Iris pigment epithelial cell (primary cell): ENCODE measurements at regions not wholly inside any gene's neighbourhood (a gene's known extent, or its start where the extent isn't known, plus 50 kb on each side); places are given as distances from the start of the nearest gene placed in this dataset.

Source experiments
- DNase-seq: peaks from one replicate; pipeline ENCODE4 v3.0.0-alpha.2; 2011; ENCODE audit warnings: low read depth

DNA sequence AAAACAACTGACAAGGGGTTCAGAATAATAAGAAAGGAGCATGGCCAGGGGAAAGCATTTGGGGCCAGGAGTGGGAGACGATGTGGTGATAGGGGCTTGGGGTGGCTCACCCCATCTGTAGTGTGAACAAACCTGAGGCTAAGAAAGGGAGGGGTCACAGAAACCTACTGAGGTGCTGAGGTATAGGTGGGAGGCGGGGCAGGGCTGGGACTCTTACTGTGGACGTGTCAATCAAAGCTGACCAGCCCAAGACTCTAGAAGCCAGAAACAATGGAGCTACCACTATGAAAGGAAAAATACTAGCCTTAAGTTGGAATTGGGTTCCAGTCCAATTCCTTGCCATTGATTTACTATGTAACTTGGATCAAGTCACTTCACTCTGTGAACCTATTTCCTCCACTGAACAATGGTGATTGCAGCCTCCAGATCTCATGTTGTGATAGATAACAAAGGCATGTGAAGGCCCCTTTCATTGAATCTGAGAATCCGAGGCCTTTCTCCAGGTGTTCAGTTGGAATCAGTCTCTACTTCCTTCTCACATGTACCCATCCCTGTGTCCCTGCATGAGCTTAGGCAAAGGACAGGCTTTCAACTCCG, 260.9 kb upstream of the HES1 start:
- no peak for DNase-seq

DNA sequence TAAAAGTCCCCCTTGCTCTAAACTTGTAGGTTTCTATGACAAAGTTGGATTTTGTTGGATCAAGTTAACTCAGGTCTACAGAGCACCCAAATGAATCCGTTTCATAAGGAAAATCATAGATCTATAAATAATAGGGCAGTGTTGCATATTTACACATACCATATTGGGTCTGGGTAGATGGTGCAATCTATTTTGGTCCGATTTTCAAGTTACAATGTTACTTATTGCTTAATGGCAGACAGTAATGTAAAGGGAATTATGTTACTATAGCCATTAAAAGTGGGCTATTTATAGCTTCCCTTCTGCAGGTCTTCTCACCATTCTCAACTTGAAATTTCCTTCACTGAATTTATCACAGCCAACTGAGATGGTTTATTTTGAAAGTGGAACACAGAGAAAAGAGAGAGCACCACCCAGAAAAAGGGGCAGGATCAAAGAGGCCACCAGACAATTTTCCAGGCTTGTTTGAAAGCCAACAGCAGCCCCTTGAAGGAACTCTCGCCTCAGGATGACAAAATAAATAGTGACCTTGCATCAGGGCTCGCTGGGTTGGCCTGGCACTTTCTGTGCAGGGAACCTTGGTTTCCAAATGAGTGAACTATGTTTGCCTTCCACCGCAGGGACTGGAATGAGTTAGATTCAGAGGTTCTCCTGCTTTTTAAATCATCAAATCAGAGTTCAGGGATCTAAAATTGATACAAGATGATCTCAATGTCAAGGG, 260.2 kb upstream of the HES1 start:
- DNase-seq: no peak

DNA sequence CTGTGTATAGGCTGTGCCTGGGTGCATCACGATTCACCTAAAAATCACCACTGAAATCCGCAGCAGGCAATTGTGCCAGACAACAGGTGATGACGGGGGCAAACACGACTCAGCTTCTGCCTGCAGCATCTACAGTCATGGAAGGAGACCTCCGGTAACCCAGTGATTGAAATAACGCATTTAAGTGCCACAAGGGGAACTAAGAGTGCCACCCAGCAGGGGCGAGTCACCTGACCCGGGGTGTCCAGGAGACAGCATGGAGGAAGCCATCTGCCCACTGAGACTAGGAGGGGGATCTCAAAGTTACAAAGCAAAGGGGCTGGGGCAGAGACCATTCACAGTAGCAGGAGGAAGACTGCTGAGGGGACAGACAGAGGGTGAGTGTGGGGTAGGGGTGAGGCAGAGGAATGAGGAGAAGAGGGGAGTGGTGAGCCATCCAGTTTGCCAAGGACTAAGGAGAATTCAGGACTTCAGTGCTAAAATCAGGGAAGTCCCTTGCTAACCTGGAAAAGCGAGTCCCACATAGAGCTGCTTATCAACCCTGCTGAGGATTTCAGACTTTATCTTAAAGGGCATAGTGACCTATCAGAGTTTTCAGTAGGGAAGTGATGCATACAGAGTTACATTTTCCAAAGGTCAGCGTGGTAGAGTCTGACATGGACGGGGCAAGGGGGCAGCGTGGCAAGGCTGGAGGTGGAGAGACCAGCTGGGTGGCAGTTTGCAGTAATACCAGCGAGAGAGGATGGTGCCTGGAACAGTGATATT, 256.7 kb upstream of the HES1 start:
- DNase-seq: no peak

DNA sequence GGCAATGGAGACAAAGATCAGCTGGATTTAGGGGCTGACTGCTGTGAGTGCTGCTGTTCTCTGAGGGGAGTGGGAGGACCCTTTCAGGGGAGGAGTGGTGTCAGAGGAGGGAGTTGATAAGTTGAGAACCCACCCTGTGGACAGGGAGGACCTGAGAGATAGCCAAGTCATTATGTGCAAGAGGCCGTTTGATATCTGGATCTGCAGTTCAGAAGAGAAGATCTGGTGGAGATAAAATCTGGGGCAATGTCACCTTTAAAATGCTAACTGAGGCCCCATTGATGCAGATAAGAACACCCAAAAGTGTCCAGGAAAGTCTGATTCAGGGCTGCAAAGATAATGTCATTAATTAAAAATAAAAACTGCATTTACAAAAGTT, 256.1 kb upstream of the HES1 start:
- DNase-seq: no peak

DNA sequence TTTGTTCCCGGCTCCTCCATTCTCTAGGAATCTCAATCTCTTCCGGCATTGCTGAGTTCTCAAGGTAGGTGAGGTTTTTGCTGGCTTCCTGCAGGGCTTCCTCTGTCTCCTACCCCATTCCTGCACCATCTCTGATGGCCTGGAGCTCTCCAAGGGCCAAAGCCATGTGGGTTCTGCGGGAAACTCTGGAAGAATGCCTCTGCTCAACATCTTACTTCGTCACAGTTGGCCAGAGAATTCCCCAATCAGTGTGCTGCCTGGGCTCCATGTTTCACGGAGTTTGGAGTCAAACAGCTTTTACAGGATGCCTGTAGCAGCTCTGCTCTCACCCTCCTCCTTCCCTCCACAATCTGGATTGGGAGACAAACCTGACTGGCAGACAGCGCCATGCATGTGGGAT, 253.9 kb upstream of the HES1 start:
- no peak for DNase-seq

DNA sequence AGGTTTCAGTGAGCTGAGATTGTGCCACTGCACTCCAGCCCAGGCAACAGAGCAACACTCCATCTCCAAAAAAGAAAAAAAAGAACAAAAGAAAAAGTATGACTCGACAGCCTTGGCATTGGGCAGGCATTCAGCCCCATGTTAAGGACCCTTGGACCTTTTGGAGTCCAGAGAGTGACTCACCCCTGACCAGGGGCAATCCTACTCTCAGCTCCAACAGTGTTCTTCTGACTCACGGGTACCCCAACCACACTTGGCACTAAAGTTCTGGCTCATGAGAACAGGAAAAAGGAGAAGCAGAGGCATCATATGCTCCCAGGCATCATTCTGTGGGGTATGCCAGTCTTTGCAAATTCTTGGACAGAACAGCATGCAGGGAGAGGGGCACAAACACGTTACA, 252.4 kb upstream of the HES1 start:
- no peak for DNase-seq

DNA sequence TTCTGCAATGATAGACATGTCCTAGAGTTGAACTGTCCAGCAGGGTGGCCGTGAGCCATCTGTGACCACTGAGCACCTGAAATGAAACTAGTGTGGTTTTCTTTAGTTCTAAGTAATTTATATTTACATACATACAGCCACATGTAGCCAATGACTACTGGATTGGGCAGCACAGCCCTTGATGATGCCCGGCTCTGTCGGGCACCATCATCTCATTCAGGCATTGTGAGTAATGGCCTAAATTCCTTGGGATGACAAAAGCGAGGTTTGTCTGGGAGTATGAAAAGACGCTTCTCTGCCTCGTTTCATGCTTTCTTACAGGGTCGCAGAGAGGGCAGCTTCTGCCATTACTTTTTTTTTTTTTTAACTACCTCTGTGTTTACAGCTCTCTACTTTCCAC, 251.9 kb upstream of the HES1 start:
- DNase-seq: no peak

DNA sequence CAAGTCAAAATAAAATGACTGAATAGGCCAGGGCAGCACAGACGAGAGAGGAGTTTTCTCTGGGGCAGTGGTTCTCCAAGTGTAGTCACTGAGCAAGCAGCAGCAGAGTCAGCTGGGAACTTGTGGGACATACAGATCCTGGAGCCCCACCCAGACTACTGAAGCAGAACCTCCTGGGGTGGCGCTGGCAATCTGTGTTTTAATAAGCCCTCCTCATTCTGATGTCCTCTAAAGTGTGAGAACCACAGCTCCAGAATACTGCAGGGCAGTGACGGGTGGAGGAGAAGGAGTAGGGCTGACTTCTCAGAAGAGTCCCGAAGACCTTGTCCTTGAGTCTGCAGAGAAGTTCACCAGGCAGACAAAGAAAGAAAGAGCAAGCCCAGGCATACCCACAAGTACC, 251.3 kb upstream of the HES1 start:
- DNase-seq: no peak

DNA sequence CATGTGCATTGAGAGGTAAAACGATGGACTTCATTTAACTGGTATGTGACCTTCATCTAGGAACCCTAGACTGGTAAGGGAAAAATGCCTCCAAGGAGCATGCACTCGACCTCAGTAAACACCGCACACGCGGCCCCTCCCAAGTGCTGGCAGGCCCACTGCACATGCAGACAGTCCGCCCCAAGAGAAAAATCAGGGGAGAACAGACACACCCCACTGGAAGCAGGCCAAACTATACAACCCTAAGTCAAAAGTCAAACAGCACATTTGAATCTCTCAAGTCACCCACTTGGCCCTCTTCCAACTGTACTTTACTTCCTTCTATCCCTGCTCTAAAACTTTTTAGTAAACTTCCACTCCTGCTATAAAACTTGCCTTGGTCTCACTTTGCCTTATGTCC, 250.1 kb upstream of the HES1 start:
- no peak for DNase-seq

DNA sequence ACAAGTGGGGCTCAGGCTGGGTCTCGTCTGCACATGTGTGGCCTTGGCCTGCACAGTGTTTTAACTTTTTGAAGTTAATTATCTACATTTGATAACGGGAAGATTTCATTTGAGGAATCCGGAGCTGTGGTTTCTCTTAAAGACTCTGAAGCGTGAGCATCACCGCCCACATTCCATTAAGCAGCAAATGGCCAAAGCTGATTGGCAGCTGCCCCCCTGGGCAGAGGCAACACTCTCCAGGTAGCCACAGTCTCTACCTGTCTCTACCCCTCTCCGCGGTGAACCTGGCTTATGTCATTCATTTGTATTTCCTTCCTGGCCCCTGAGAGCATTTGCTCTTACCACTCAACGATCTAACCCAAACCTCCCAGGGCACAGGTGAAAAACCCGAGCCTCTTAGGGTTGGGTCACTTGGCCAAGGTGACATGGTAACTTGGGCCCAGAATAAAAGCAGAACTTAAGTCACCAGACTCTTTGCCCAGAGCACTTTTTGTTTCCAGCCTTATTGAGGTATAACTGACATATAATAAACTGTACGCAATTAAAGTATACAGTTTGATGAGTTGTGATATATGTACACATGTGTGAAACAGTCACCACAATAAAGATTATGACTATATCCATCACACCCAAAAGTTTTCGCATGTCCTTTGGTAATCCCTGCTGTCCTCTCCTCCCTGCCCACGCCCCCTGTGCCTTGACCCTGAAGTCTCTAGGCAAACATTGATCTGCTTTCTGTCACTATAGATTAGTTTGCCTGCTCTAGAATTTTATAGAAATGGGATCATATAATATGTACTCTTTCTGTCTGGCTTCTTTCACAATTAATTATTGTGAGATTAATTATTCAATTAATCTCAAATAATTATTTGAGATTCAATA, 245.7 kb upstream of the HES1 start:
- DNase-seq: no peak

DNA sequence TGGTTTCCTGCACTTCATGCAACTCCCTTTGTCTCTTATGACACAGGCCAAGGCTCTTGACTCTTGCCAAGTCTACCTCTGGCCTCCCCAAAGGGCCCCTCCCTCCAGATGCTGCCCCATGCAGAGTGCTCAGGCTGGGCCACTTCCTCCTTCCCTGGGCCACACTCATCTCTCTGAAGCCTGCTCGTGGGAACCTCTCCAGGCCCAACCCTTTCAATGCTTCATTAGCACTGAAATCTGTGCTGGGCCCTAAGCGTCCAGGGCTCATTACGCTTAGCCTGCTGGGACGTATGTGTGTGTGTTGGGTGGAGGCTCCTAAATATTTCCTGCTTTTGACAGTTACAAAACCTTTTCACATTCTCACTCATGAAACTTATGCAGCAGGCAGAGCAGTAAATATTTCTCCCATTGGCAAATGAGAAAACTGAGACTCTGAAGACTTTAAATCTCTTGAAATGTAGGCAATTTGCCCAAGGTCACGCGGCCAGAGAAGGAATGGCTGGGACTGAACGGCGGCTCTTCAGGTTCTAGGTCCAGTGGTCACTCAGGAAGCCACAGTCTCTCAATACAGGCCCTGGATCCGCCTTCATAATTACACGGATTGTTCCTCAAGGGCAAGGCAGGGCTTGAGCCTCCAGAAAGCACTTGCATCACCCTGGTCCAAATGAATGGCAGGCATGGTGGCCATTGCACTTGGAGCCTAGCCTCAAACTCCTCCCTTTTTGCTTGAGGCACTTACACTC, 241.7 kb upstream of the HES1 start:
- no peak for DNase-seq

DNA sequence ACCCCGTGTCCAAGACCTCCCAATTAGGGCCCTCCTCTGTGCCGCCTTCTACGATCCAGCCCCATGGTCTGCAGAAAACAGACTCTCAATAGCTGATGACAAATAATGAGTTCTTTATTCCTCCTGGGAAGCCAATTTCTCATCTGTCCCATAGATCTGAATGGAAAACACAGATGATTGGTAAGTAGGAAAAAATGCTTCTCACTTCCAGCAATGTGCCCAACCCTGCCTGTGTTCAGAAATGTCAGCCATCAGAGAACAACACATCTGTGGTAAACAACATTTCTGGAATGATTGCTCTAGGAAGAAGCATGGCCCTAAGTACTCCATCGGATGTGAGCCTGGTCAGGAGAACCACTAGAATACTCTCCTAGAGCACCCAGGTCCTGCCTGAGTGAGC, 240.5 kb upstream of the HES1 start:
- no peak for DNase-seq

DNA sequence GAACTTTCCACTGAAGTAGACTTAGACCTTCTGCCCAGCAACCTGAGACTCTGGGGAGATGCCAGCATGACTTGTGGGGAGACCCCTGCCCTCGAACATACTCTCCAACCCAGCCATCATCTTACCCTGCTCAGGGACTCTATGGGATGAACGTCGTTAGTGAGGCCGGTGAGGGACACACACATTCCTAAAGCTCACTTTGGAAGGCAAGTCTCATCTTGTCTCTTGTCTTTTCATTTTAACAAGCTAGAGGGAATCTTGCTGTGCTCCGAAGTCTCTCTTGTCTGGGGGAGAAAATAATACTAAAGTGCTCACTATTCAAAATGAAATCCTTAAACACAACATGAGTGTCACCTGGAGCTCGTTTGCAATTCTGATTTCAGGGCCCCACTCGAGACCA, 239.5 kb upstream of the HES1 start:
- no peak for DNase-seq

DNA sequence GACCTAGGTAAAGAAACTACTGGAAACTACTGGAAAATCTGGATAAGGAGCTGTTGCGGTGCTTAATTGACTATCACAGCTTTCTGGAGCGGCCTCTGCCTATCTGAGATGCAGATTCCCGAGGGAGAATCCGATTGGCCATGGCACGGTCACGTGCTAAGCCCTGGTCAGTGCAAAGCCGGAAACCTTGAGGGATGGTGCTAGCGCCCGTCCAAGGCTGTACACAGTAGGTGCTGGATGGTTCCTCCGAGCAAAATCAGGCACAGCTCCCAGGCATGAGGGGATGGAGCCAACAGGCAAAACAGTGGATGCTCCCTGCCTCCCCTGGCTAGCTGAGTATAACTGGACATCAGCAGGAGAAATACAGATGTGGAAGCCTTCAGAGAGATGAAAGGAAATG, 238.7 kb upstream of the HES1 start:
- no peak for DNase-seq

DNA sequence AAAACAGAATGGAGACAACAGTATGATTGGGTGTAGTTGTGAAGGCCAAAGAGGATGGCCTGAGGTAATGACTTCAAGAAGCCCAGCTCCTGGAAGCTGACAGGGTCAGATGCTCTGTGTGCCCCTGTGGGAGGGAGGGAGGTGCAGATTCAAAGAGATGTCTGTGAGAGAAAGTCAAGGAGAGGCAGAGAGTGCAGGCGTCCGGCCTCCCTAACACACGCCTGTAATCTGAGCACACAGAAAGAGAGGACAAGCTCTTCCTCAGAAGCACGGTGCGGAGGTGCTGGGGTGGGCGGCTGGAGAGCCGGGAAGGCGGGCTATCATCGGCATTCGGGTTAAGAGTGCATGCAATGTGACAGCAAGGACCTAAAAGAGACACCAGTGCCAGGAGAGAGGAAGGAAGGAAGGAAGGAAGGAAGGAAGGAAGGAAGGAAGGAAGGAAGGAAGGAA, 238.2 kb upstream of the HES1 start:
- no peak for DNase-seq

DNA sequence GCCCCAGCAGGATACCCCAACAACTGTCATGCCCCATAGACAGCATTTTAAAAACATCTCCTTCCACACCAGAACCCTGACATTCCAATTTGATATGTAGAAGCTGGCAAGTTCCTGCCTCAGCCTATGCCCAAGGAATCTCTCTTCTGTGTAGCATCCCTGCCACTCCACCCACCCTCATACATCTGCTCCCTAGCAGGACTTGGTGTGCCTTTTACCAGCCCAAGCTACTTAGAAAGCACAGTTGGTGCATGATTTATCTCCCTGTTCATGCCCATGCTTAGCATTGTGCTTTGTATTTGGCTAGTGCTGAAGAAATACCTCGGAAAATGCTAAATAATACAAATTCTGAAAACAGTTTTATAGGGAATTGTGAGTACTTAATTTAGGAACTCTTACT, 236.9 kb upstream of the HES1 start:
- DNase-seq: no peak

DNA sequence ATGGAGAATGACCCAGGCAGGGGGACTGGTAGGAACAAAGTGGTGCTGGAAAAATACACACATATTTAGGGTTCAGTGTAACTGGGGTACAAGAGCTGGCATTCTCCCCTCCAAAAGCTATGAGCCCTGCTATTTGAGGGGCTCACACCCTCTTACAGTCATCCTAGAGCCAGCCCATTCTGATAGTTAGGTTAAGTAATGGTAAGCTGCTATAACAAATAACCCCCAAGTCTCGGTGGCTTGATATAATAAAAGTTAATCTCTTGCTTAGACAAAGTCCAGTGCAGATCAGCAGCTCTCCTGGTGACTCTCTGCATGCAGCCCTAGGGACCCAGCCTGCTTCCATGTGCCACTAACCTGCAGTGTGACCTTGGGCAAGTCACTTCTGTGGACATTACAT, 234.9 kb upstream of the HES1 start:
- DNase-seq: no peak

DNA sequence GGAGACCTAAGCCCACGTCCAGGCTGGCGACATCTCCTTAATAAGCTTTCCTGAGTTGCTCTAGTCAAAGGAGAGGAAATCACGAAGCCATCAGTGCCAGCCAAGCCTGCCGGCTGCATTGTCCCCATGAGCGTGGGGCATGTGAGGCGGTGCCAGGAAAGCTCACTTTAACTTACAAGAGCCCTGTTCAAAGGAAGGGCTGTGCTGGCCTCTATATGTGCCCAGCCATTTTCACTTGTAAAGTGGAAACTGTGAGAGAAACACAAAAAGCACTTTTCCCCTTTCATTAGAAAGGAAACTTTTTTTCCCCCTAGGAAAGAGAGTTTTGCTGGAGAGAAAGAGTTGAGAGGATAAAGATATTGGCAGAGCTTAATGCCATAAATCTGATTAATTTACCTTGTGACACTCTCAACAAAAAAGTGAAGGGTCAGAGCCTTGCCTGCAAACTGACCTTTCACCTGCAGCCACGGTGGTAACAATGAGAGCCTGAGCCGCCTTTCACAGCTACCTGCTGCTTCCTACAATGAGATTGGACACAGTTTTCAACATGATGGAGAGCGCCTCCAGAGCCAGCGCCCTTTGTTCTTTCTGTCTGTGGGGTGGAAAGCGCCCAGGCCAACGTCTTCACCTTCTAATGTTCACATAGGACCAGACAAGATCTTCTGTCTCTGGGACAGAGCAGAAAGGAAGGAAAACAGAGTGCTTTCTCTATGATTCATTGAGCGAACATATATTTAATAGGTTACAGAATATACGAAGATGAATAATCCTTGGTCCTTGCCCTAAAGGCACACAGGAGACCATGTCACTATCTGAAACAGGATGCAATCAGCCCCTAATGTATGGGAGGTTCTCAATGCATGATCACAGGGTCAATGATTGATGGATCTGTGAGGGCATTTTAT, 233.1 kb upstream of the HES1 start:
- DNase-seq: no peak

DNA sequence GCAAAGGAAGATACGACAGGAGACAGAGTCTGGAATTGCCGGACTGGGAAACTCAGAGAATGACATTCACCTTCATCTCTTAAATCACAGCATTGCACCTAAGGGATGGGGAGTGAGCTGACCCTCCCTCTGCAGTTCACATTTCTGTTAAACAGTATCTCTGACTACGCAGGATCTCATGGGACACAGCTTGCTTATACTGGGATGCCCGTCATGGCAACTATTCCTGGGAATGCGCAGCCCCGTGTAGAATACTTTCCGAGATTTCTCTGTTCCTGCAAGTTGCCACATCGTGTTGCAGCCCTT, 232.5 kb upstream of the HES1 start:
- no peak for DNase-seq

DNA sequence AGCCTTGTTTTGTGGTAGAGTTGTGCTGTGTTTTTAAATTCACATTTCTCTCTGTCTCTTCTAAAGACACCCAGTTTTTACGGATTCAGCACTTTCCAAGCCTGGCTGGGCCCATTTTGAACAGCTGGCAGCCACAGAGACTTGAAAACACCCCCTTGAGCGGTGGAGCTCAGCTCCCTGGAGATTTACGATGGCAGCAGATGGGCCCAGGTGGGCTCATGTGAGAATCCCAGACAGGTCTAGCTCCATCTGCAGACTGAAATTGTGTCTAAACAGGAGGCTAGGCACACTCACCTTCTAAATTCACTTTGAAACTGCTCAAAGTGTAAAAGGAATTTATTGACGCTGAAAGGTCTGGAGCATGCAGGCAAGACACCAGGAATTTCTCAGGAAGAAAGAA, 232.0 kb upstream of the HES1 start:
- DNase-seq: no peak
